ENCODE measurements at regions not wholly inside any gene's neighbourhood (a gene's known extent, or its start where the extent isn't known, plus 50 kb on each side); places are given as distances from the start of the nearest gene placed in this dataset.

DNA sequence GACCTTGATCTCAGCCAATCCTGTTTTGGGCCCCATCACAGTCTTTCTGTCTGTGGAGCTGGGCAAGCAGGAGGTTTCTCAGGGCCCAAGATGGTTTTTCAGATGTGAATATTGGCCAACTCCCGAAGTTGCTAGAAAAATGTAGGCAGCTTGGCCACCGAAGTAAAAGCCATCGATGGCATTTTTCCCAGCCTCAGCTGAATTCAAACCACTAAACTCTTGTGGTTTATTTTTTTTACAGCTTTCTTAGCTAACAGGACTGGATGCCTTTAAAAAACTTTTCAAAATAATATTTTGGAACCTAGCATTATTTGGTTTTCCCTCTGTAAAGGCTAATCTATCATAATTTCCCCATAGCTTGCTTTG, 102.5 kb upstream of the ERCC6L2 start:
- H3K36me3 ChIP-seq (replicated peaks; ENCODE audit: insufficient read depth, low read length): no peaks in the 10 kb centered on the region
- H3K9ac ChIP-seq (ENCODE audit: low read length): no peak overlapping the region
- H3K4me1 ChIP-seq (ENCODE audit: low read length): no peaks in the 10 kb centered on the region
- H3K27me3 ChIP-seq (replicated peaks; ENCODE audit: insufficient read depth, low read length): no peaks in the 10 kb centered on the region
- no peak overlapping the region for H3K27ac ChIP-seq (ENCODE audit: low read length)
- H3K4me3 ChIP-seq (ENCODE audit: low read length): no peak overlapping the region
- H3F3A ChIP-seq (ENCODE audit: insufficient read depth, low read length): no peaks in the 10 kb centered on the region
- no peaks in the 10 kb centered on the region for H3K79me2 ChIP-seq (ENCODE audit: low read length)
- H4K20me1 ChIP-seq (ENCODE audit: insufficient read depth, low read length): no peaks in the 10 kb centered on the region
- no peaks in the 10 kb centered on the region for H3K9me2 ChIP-seq (replicated peaks; ENCODE audit: insufficient read depth, low read length)
- H2AFZ ChIP-seq (ENCODE audit: low read length): no peak overlapping the region
- no peaks in the 10 kb centered on the region for H3K9me3 ChIP-seq (replicated peaks; ENCODE audit: insufficient read depth, low read length)
- DNase-seq: no peak
- no peak for TF ChIP-seq EZH2phosphoT487 (IDR thresholded peaks at IDR 0.05; ENCODE audit: low read length)
- TF ChIP-seq, protein P1, sequence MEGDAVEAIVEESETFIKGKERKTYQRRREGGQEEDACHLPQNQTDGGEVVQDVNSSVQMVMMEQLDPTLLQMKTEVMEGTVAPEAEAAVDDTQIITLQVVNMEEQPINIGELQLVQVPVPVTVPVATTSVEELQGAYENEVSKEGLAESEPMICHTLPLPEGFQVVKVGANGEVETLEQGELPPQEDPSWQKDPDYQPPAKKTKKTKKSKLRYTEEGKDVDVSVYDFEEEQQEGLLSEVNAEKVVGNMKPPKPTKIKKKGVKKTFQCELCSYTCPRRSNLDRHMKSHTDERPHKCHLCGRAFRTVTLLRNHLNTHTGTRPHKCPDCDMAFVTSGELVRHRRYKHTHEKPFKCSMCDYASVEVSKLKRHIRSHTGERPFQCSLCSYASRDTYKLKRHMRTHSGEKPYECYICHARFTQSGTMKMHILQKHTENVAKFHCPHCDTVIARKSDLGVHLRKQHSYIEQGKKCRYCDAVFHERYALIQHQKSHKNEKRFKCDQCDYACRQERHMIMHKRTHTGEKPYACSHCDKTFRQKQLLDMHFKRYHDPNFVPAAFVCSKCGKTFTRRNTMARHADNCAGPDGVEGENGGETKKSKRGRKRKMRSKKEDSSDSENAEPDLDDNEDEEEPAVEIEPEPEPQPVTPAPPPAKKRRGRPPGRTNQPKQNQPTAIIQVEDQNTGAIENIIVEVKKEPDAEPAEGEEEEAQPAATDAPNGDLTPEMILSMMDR (IDR thresholded peaks at IDR 0.05; ENCODE audit: low read length): no peak
- no peak for TF ChIP-seq EZH2 (optimal IDR thresholded peaks at IDR 0.05; ENCODE audit: low read depth, low read length)
- no peak overlapping the region for H3K4me2 ChIP-seq (ENCODE audit: low read depth, low read length)

DNA sequence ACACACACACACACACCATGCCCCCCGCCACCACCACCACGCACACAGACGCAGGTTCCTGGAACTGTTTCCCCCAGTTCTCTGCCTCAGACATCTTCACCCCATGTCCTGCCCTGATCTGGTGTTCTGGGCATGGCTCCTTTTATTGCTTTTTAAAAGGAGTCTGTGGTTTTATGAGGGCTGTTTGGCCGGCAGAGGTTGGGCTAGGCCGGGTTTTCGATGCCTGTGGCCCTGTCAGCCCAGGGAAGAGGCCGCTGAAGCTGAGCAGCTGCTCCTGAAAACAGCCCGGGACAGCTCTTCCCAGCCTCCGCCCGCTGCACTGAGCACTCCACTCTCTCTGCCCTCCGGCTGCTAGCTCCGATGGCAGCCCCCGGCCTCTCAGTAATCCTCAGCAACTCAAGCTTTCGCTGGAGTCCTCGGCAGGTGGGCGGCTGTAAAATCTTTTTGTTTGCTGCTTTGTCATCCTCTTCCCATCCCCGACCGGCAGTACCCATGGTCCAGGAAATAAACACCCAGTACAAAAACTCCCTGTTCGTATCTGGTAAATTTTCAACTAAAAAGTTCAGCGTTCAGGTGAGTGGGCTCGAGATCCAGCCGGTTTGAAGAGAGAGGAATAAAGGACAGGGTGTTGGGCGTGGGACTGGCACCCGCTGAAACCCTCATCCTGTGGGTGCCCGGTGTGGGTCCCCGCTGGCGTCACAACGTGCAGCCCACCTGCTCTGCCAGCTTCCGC, 103.0 kb upstream of the ERCC6L2 start:
- H3K36me3 ChIP-seq (replicated peaks; ENCODE audit: insufficient read depth, low read length): no peaks in the 10 kb centered on the region
- no peak overlapping the region for H3K4me2 ChIP-seq (ENCODE audit: low read depth, low read length)
- H3K9me3 ChIP-seq (replicated peaks; ENCODE audit: insufficient read depth, low read length): no peaks in the 10 kb centered on the region
- no peaks in the 10 kb centered on the region for H3K9me2 ChIP-seq (replicated peaks; ENCODE audit: insufficient read depth, low read length)
- H4K20me1 ChIP-seq (ENCODE audit: insufficient read depth, low read length): no peaks in the 10 kb centered on the region
- DNase-seq: no peak
- no peaks in the 10 kb centered on the region for H3K79me2 ChIP-seq (ENCODE audit: low read length)
- no peaks in the 10 kb centered on the region for H3K4me1 ChIP-seq (ENCODE audit: low read length)
- TF ChIP-seq EZH2phosphoT487 (IDR thresholded peaks at IDR 0.05; ENCODE audit: low read length) (no peak), EZH2 (optimal IDR thresholded peaks at IDR 0.05; ENCODE audit: low read depth, low read length) (no peak)
- TF ChIP-seq, protein P1 (IDR thresholded peaks at IDR 0.05; ENCODE audit: low read length): no peak
- H3K27me3 ChIP-seq (replicated peaks; ENCODE audit: insufficient read depth, low read length): no peaks in the 10 kb centered on the region
- H3F3A ChIP-seq (ENCODE audit: insufficient read depth, low read length): no peaks in the 10 kb centered on the region
- no peak overlapping the region for H3K4me3 ChIP-seq (ENCODE audit: low read length)
- no peak overlapping the region for H3K9ac ChIP-seq (ENCODE audit: low read length)
- no peak overlapping the region for H3K27ac ChIP-seq (ENCODE audit: low read length)
- H2AFZ ChIP-seq (ENCODE audit: low read length): no peak overlapping the region

DNA sequence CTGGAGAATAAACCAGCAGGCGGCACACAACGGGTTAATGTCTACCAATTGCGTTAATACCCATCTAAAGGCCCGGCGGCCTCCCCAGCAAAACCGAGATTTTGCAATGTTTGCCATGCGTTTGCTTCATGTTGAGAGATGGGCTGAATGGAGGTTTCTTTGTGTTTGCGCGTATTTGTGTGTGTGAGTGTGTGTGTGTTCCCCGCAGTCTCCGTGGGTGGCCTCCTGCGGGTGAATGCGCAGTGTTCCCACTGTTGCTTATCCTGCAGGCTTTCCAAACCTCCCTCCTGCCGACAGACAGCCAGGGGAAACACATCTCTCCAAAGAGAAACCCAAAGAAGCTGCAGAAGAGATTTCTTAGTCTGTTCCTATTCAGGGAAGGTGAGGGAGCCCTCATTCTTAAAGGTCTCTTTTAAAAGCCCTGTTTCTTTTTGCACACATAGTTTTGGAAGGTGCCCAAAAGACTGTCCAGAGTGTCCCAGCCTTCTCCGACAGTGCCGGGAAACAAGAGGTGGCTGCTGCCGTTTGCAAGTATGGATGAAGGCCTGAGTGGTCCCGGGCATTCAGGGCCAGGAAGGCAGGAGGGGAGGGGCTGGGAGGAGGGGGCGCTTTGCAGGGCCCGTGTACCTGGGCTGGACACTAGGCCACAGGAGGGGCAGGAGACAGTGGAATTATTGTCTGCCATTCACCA, 103.8 kb upstream of the ERCC6L2 start:
- Histone ChIP-seq H3K27ac (ENCODE audit: low read length) (no peak overlapping the region), H2AFZ (ENCODE audit: low read length) (no peak overlapping the region)

More for the DNA sequence above, 103.8 kb upstream of the ERCC6L2 start:
- Histone ChIP-seq H3K36me3 (replicated peaks; ENCODE audit: insufficient read depth, low read length) (no peaks in the 10 kb centered on the region), H3K27me3 (replicated peaks; ENCODE audit: insufficient read depth, low read length) (no peaks in the 10 kb centered on the region), H3K4me2 (ENCODE audit: low read depth, low read length) (no peak overlapping the region), H3K9ac (ENCODE audit: low read length) (no peak overlapping the region), H3K4me1 (ENCODE audit: low read length) (no peaks in the 10 kb centered on the region), H4K20me1 (ENCODE audit: insufficient read depth, low read length) (no peaks in the 10 kb centered on the region), H3K4me3 (ENCODE audit: low read length) (no peak overlapping the region), H3K79me2 (ENCODE audit: low read length) (no peaks in the 10 kb centered on the region), H3K9me3 (replicated peaks; ENCODE audit: insufficient read depth, low read length) (no peaks in the 10 kb centered on the region), H3K9me2 (replicated peaks; ENCODE audit: insufficient read depth, low read length) (no peaks in the 10 kb centered on the region), H3F3A (ENCODE audit: insufficient read depth, low read length) (no peaks in the 10 kb centered on the region)
- no peak for DNase-seq
- TF ChIP-seq EZH2phosphoT487 (IDR thresholded peaks at IDR 0.05; ENCODE audit: low read length): no peak
- TF ChIP-seq, protein P1 (IDR thresholded peaks at IDR 0.05; ENCODE audit: low read length): no peak
- TF ChIP-seq EZH2 (optimal IDR thresholded peaks at IDR 0.05; ENCODE audit: low read depth, low read length): no peak

All from MM.1S (cell line).